HL-60 (cell line): ENCODE measurements at regions not wholly inside any gene's neighbourhood (a gene's known extent, or its start where the extent isn't known, plus 50 kb on each side); places are given as distances from the start of the nearest gene placed in this dataset.

ENCODE experiments used
- GABPA ChIP-seq: IDR thresholded peaks from 2 replicates; pipeline ENCODE4 v1.6.1; 2012; ENCODE audit warnings: low read depth
- POLR2AphosphoS5 ChIP-seq: IDR thresholded peaks from 2 replicates; pipeline ENCODE4 v1.6.1; 2012; ENCODE audit warnings: low read depth
- TF ChIP-seq, protein P1 (sequence below): IDR thresholded peaks from one replicate; pipeline ENCODE4 v1.5.1; 2011; ENCODE audit warnings: low read length, control low read depth, inconsistent platforms; ENCODE audit not compliant: insufficient read depth

DNA sequence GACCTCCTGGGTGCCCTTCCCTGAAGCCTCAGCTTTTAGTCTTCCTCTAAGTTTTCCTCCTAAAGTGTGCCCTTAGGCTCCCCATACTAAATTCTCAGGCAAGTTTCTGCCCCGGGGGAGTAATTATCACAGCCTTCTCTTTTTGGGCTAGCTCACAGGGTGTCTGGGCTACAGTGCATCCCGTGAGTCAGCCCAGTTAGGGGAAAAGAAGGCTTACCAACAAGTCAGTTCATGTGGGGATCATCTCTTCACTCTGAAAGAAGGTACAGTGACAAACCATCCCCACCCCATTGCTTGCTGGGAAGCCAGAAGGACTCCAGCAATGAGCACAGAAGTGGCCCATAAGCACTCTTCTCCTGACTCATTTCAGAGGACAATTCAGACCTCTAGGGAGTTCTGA is 134.7 kb upstream of the FAM9C start:
- no peak for TF ChIP-seq POLR2AphosphoS5
- TF ChIP-seq, protein P1, sequence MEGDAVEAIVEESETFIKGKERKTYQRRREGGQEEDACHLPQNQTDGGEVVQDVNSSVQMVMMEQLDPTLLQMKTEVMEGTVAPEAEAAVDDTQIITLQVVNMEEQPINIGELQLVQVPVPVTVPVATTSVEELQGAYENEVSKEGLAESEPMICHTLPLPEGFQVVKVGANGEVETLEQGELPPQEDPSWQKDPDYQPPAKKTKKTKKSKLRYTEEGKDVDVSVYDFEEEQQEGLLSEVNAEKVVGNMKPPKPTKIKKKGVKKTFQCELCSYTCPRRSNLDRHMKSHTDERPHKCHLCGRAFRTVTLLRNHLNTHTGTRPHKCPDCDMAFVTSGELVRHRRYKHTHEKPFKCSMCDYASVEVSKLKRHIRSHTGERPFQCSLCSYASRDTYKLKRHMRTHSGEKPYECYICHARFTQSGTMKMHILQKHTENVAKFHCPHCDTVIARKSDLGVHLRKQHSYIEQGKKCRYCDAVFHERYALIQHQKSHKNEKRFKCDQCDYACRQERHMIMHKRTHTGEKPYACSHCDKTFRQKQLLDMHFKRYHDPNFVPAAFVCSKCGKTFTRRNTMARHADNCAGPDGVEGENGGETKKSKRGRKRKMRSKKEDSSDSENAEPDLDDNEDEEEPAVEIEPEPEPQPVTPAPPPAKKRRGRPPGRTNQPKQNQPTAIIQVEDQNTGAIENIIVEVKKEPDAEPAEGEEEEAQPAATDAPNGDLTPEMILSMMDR: no peak
- TF ChIP-seq GABPA: no peak
